Suprapubic skin (tissue), 3 donors: ENCODE measurements at regions not wholly inside any gene's neighbourhood (a gene's known extent, or its start where the extent isn't known, plus 50 kb on each side); places are given as distances from the start of the nearest gene placed in this dataset.

Experiments
- CTCF ChIP-seq, 2 donors: fragments of 200-600 bp in 1 of 2; fragments of 450-650 bp in 1 of 2; sonication (generic) in 1 of 2; IDR thresholded peaks; one replicate each; pipeline ENCODE4 v1.5.1; 2016 to 2019; ENCODE audit warnings: antibody characterized with exemption in 2 of 2, mild to moderate bottlenecking in 1 of 2, moderate library complexity in 1 of 2
- POLR2AphosphoS5 ChIP-seq, 3 donors: sonication (generic); formaldehyde crosslinking; IDR thresholded peaks; one replicate each; pipeline ENCODE4 v1.6.1; 2017; ENCODE audit warnings: antibody characterized with exemption in 3 of 3

DNA sequence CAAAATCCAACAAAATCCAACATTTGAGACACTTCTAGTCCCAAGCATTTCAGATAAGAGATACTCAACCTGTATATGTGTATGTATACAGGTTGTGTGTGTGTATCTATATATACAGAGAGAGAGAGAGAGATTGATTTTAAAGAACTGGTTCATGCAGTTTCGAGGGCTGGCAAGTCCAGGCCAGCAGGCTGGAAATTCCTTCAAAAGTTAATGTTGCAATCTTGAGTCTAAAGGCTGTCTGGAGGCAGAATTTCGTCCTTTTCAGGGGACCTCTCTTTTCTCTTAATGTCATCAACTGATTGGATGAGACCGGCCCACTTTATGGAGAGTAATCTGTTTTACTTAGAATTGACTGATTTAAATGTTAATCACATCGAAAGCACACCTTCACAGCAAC is 199.6 kb upstream of the IL12A start:
- TF ChIP-seq POLR2AphosphoS5 (IDR thresholded peaks at IDR 0.05): no peak
- TF ChIP-seq CTCF (IDR thresholded peaks at IDR 0.05): no peak
